NCI-H526 treated with DMSO at 0.1 percent for 48 hours (cell line): ENCODE measurements at regions not wholly inside any gene's neighbourhood (a gene's known extent, or its start where the extent isn't known, plus 50 kb on each side); places are given as distances from the start of the nearest gene placed in this dataset.

Source experiments
- DNase-seq: peaks from one replicate; lab custom pipeline; 2025; lab: John Stamatoyannopoulos, UW

GRCh38 chr2:239688122-239688681, 287.4 kb upstream of the HDAC4 start:
- no peak for DNase-seq

- DNase-seq, result no peak
These were observed 286.6 kb upstream of the HDAC4 start for GRCh38 chr2:239687441-239687840.

GRCh38 chr2:239685965-239686364, 285.1 kb upstream of the HDAC4 start:
- no peak for DNase-seq

- no peak for DNase-seq
These were observed 284.7 kb upstream of the HDAC4 start for GRCh38 chr2:239685556-239685955.

- DNase-seq, result no peak
These were observed 284.2 kb upstream of the HDAC4 start for GRCh38 chr2:239684996-239685395.

GRCh38 chr2:239684271-239684810, 283.5 kb upstream of the HDAC4 start:
- no peak for DNase-seq

GRCh38 chr2:239682518-239682917, 281.7 kb upstream of the HDAC4 start:
- DNase-seq, result no peak

GRCh38 chr2:239679755-239680154, 278.9 kb upstream of the HDAC4 start:
- no peak for DNase-seq

- no peak for DNase-seq
These were observed 278.0 kb upstream of the HDAC4 start for GRCh38 chr2:239678666-239679296.

GRCh38 chr2:239678186-239678490, 277.3 kb upstream of the HDAC4 start:
- peak; percentile 84 for DNase-seq

- peak; percentile 41 for DNase-seq
These were observed 276.8 kb upstream of the HDAC4 start for GRCh38 chr2:239677453-239678185.

- DNase-seq, result no peak
These were observed 276.1 kb upstream of the HDAC4 start for GRCh38 chr2:239676716-239677452.

GRCh38 chr2:239675826-239676715, 275.3 kb upstream of the HDAC4 start:
- no peak for DNase-seq

- no peak for DNase-seq
These were observed 274.4 kb upstream of the HDAC4 start for GRCh38 chr2:239674981-239675825.

GRCh38 chr2:239674101-239674980, 273.5 kb upstream of the HDAC4 start:
- DNase-seq, result no peak

- DNase-seq, result no peak
These were observed 272.8 kb upstream of the HDAC4 start for GRCh38 chr2:239673641-239674040.

GRCh38 chr2:239671916-239672849, 271.4 kb upstream of the HDAC4 start:
- no peak for DNase-seq

GRCh38 chr2:239671471-239671870, 270.7 kb upstream of the HDAC4 start:
- no peak for DNase-seq
